Keratinocyte (primary cell): ENCODE measurements at regions not wholly inside any gene's neighbourhood (a gene's known extent, or its start where the extent isn't known, plus 50 kb on each side); places are given as distances from the start of the nearest gene placed in this dataset.
"Not testable (repeated sequence)": the region's sequence is repeated elsewhere in the genome, so short reads cannot be mapped to it uniquely, and the experiment has no call there.

Experiments
- EZH2 ChIP-seq: IDR thresholded peaks from one replicate; pipeline ENCODE4 v1.6.1; 2012; ENCODE audit warnings: inconsistent platforms, mild to moderate bottlenecking, low read length, moderate library complexity
- TF ChIP-seq, protein P1 (sequence below), 3 experiments: IDR thresholded peaks in 1 of 3; conservative IDR thresholded peaks in 1 of 3; optimal IDR thresholded peaks in 1 of 3; 2 replicates in 2 of 3; 3 replicates in 1 of 3; pipeline versions ENCODE3 to v1.5.1; 2011; ENCODE audit warnings: low read length in 3 of 3, mild to moderate bottlenecking in 3 of 3, moderate library complexity in 2 of 3, control low read depth in 1 of 3, inconsistent platforms in 1 of 3; ENCODE audit not compliant: insufficient read depth in 2 of 3; ENCODE audit errors: extremely low read depth in 1 of 3

- TF ChIP-seq, protein P1, sequence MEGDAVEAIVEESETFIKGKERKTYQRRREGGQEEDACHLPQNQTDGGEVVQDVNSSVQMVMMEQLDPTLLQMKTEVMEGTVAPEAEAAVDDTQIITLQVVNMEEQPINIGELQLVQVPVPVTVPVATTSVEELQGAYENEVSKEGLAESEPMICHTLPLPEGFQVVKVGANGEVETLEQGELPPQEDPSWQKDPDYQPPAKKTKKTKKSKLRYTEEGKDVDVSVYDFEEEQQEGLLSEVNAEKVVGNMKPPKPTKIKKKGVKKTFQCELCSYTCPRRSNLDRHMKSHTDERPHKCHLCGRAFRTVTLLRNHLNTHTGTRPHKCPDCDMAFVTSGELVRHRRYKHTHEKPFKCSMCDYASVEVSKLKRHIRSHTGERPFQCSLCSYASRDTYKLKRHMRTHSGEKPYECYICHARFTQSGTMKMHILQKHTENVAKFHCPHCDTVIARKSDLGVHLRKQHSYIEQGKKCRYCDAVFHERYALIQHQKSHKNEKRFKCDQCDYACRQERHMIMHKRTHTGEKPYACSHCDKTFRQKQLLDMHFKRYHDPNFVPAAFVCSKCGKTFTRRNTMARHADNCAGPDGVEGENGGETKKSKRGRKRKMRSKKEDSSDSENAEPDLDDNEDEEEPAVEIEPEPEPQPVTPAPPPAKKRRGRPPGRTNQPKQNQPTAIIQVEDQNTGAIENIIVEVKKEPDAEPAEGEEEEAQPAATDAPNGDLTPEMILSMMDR (optimal IDR thresholded peaks at IDR 0.05 in 1 of 3, IDR thresholded peaks at IDR 0.05 in 1 of 3, conservative IDR thresholded peaks at IDR 0.05 in 1 of 3; ENCODE audit: extremely low read depth in 1 of 3, insufficient read depth in 2 of 3, low read length in 3 of 3): not testable (repeated sequence)
- TF ChIP-seq EZH2: not testable (repeated sequence)
Measured at GRCh38 chr7:76971201-76971600, 61.0 kb downstream of the SPDYE17 start.
